Fibroblast of mammary gland (primary cell): ENCODE measurements at regions not wholly inside any gene's neighbourhood (a gene's known extent, or its start where the extent isn't known, plus 50 kb on each side); places are given as distances from the start of the nearest gene placed in this dataset.

ENCODE experiments used
- DNase-seq: peaks from one replicate; pipeline ENCODE4 v3.0.0-alpha.2; 2010; ENCODE audit warnings: low read depth
- H3K4me3 ChIP-seq: 2 replicates; pipeline ENCODE4 v1.5.1; 2011; ENCODE audit warnings: low read depth, mild to moderate bottlenecking, low read length, moderate library complexity; ENCODE audit not compliant: control insufficient read depth
- CTCF ChIP-seq: conservative IDR thresholded peaks from 2 replicates; pipeline ENCODE4 v1.5.1; 2011; ENCODE audit warnings: low read depth, low read length, inconsistent platforms; ENCODE audit not compliant: control insufficient read depth, insufficient read depth

- no peak overlapping the region for H3K4me3 ChIP-seq
- TF ChIP-seq CTCF = no peak
- no peak for DNase-seq
Observed at GRCh38 chr7:153920897-153921296, 131.3 kb upstream of the DPP6 start.

DNA sequence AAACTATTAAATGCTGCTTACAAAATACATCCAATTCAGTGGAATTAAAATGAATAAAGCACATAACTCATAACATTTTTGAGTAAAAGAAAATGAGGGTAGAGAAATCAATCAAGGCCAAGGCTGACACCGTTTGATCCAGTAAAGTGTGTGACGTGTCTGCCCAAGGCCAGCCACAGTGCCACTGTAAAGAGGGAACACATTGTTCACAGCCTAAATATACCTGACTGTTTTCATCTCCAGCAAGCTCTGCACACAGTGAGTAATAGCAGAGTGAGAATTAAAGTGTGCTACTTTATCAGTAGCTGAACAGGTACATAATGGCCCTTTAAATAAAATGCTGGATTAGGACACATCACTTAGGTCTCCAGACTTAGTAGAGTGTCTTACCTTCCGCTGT is 130.8 kb upstream of the DPP6 start:
- DNase-seq = no peak
- no peak for TF ChIP-seq CTCF

DNA sequence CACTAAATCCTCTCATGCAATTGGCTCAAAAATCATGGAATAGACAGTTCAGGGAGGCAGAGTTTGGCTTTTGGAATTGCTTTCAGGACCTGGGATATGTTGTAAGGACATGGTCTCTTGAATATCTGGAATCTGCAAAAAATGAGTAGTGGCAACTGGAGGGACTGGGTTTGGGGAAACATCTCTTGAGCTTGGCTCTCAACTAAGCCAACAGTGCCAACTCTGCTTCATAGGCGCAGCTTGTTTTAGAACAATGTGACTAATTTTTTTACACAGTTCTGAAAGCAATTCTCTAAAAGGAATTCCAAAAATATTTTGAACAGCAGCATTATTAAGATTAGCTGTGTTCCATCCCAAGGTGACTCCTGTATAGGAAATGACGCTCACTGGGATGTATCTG is 121.5 kb upstream of the DPP6 start:
- H3K4me3 ChIP-seq = no peak overlapping the region
- DNase-seq = no peak
- no peak for TF ChIP-seq CTCF

More for the DNA sequence above, 130.8 kb upstream of the DPP6 start:
- no peak overlapping the region for H3K4me3 ChIP-seq

- TF ChIP-seq CTCF = no peak
- DNase-seq = no peak
- no peak overlapping the region for H3K4me3 ChIP-seq
Observed at GRCh38 chr7:153934048-153934447, 118.2 kb upstream of the DPP6 start.

DNA sequence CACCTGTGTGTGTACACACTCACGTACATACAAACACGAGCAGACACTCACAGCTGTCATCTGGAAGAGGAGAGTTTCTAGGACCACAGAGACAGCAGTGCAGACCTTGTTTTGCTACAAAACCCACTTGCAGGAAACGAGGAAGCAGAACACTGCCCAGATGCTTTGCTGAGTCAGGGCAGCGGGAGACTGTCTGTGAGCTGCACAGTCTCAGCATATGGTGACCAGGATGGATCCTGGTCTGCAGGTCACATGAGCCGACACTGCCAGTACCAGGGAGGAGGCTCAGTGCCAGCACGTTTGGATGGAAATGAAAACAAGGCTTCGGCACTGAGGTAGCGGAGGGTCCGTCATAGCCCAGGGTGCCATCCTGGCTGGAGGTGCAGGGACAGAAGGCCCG is 117.6 kb upstream of the DPP6 start:
- no peak for TF ChIP-seq CTCF
- no peak overlapping the region for H3K4me3 ChIP-seq
- DNase-seq = no peak

- H3K4me3 ChIP-seq = no peak overlapping the region
- no peak for TF ChIP-seq CTCF
- DNase-seq = no peak
Observed at GRCh38 chr7:153935095-153935494, 117.1 kb upstream of the DPP6 start.

DNA sequence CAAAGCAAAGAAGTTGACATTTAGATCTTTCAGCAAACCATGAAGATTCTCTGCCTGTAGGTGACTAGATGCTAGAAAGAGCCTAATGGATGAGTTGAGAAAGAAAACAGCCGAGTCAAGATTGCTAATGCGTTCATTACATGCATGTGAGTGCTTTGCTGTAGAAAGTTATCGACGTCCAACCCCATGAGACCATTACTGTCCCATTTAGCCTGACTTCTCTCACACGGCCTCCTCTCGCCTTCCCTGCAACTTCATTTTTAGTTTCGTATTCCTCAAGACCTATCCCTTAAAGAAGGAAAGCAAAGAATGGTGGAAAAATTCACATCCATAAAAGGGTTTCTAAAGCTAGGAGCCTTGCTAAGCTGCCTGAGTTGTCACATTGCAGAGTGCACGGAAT is 113.7 kb upstream of the DPP6 start:
- TF ChIP-seq CTCF = no peak
- no peak overlapping the region for H3K4me3 ChIP-seq
- DNase-seq = no peak
